ENCODE measurements at regions not wholly inside any gene's neighbourhood (a gene's known extent, or its start where the extent isn't known, plus 50 kb on each side); places are given as distances from the start of the nearest gene placed in this dataset.
"Not testable (repeated sequence)": the region's sequence is repeated elsewhere in the genome, so short reads cannot be mapped to it uniquely, and the experiment has no call there.

- DNase-seq, result no peak
Measured at GRCh38 chr13:50460358-50460757, 383.1 kb downstream of the DLEU7 start.

GRCh38 chr13:50461189-50461588 is 382.3 kb downstream of the DLEU7 start:
- DNase-seq, result no peak

DNA sequence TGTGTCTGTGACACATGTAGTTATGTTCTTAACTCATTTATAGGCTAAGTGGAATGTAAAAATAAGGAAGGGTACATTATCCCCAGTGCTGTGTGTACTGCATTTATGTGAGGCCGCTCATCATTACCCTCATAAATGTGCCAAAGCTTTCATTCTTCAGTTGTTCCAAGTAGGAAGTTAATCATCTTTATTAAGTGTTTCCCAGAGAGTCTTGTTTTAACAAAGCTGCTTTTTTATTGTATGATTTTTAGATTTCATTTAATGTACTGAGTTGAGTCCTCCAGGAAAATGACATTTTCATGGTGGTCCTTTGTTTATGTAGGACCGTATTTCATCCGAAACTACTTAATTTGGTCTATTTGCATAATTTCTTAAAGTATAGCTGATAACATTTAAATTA is 379.8 kb downstream of the DLEU7 start:
- DNase-seq, result no peak

GRCh38 chr13:50464349-50465251 is 378.9 kb downstream of the DLEU7 start:
- DNase-seq, result no peak

DNA sequence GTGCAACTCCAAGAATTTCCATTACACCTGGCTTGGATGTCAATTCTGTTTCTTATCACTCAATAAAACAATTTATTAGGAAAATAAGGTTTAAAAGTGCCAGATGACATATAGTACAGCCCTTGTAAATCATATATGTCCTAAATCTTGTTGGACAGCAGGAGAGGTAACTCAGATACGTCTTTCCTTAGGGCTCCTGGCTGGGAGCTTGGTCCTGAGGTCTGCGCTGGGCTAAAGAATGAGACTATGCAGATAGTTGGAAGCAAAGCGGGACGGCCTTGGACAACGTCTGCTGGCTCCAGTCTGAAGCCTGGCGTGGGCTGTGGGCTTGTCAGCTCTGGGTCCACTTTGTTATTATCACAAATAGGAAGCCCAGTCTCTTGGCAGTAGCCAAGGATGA is 377.0 kb downstream of the DLEU7 start:
- no peak for DNase-seq

GRCh38 chr13:50467156-50468110 is 376.1 kb downstream of the DLEU7 start:
- no peak for DNase-seq

DNA sequence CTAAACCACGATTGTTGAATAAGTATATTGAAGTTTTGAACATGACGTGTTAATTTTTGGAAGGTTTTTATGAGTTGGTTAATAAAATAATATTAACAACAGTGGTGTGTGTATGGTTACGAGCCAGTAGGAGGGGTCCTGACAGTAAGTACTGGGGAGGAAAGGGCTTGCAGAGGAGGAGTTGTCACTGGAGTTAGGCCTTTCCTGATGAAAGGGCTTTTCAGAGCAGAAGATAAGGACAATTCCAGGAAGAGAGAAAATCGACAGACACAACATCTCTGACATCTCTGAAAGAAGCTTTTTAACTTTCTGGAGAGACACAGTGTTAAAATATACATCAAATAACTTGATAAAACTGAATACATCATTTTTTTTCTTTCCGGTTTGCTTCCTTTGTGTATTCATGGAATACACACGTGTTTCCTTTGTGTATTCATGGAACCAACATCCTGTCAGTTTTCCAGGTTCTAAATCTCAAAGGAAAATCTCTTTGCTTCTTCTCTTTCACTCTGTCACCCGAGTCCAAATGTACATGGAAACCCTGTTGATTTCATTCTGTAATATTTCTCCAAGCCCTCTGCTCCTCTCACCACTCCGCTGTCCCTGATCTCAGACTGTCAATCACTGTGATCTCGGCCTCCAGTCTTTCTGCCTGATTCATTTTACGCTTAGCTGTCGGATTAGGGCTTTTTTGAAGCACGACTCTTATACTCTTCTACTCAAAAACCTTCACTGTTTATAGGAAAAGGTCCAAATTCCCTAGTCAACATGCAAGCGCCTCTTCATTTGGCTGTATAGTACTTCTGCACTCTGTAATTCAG is 374.4 kb downstream of the DLEU7 start:
- no peak for DNase-seq

- not testable (repeated sequence) for DNase-seq
Measured at GRCh38 chr13:50473050-50473449, 370.4 kb downstream of the DLEU7 start.

GRCh38 chr13:50474088-50474662 is 369.3 kb downstream of the DLEU7 start:
- no peak for DNase-seq

DNA sequence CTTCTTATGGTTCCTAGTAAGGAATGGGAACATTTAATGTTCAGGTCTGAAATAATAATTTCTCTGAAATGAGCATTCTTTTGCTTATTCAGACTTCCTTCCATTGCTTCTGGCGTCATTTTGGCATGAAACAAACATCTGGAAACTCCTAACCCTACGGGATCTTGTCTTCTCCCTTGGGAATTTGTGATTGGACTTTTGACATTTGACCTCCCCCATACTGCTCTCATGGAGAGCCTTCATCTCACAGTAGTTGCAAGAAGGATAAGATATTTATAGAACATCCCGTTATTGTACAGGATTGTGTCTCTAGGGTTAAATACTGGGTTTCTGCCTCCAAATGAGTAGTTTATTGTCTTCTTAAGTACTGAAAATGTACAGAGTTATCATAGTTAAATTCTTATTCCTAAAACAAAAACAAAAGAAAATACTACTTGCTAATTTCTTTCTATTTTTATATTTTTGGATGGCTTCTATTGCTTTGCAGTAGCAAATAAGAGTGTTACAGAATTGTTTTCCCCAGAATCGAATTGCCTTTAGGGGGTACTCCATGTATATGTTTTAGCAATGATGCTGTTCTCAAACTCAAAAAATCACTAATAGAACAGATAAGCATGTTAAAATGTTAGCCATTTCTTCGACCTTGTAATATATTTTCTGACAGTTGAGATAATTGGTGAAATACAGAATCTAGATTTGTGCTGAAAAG is 366.8 kb downstream of the DLEU7 start:
- no peak for DNase-seq

DNA sequence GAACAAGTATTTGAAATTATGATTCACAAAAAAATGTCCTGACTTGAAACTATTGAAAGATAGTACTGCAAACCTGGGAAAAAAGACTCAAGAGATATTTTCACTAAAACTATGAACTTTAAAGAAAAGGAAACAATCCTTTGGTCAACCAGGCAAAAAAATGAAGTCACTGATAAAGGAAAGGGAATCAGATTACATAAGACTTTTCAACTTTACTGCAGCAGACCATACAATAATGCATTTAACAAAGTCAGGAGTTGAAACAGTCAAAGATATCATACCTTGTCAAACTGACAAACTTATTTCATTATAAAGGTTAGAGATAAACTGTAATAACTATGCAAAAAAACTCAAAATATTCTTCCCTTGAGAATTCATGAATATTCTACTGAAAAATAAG is 361.6 kb downstream of the DLEU7 start:
- no peak for DNase-seq

- DNase-seq, result no peak
Measured at GRCh38 chr13:50483416-50483815, 360.1 kb downstream of the DLEU7 start.

GRCh38 chr13:50484472-50485113 is 358.9 kb downstream of the DLEU7 start:
- DNase-seq, result no peak

GRCh38 chr13:50485979-50486935 is 357.2 kb downstream of the DLEU7 start:
- DNase-seq, result no peak

GRCh38 chr13:50493683-50494082 is 349.8 kb downstream of the DLEU7 start:
- no peak for DNase-seq

DNA sequence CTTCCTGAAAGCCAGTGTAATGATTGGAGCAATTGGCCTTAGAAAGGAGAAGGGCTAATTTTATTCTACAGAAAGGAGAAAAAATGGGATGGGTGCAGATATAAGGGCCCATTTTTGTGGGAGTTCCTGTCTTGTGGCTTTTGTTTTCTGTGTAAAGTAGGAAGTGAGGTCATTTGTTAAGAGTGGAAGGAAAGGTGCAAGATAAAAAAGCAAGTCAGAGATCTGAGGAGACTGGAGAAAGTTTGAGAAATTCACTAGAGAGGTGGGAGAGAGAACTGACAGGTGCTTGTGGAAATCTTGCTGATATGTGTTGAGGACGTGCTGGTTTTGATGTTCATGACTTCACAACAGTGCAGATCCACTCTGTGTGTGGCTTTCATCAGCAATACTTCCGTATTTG is 349.4 kb downstream of the DLEU7 start:
- DNase-seq, result no peak

DNA sequence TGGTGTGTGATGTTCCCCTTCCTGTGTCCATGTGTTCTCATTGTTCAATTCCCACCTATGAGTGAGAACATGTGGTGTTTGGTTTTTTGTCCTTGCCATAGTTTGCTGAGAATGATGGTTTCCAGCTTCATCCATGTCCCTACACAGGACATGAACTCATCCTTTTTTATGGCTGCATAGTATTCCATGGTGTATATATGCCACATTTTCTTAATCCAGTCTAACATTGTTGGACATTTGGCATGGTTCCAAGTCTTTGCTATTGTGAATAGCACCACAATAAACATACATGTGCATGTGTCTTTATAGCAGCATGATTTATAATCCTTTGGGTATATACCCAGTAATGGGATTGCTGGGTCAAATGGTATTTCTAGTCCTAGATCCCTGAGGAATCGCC is 340.3 kb downstream of the DLEU7 start:
- not testable (repeated sequence) for DNase-seq

DNA sequence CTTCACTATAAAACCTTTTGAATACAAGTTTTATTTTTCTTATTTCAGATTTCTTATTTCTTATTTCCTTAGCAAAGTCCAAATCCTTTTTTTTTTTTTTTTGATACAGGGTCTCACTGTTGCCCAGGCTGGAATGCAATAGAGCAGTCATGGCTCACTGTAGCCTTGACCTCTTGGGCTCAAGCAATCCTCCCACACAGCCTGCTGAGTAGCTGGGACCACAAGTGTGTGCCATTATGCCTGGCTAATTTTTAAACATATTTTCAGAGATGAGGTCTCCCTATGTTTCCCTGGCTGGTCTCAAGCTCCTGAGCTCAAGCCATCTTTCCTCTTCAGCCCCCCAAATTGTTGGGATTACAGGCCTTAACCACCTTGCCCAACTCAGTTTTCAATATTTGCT is 334.3 kb downstream of the DLEU7 start:
- DNase-seq, result no peak

GRCh38 chr13:50509771-50510441 is 333.6 kb downstream of the DLEU7 start:
- no peak for DNase-seq
